ENCODE measurements at regions not wholly inside any gene's neighbourhood (a gene's known extent, or its start where the extent isn't known, plus 50 kb on each side); places are given as distances from the start of the nearest gene placed in this dataset.

- TF ChIP-seq POLR2A (IDR thresholded peaks at IDR 0.05), result no peak
- no peak for TF ChIP-seq CTCF (IDR thresholded peaks at IDR 0.05)
These were observed 186.8 kb downstream of the MACC1 start for GRCh38 chr7:20030417-20030816.

Data from gastroesophageal sphincter (tissue), 3 donors.